ENCODE measurements at regions not wholly inside any gene's neighbourhood (a gene's known extent, or its start where the extent isn't known, plus 50 kb on each side); places are given as distances from the start of the nearest gene placed in this dataset.

DNA sequence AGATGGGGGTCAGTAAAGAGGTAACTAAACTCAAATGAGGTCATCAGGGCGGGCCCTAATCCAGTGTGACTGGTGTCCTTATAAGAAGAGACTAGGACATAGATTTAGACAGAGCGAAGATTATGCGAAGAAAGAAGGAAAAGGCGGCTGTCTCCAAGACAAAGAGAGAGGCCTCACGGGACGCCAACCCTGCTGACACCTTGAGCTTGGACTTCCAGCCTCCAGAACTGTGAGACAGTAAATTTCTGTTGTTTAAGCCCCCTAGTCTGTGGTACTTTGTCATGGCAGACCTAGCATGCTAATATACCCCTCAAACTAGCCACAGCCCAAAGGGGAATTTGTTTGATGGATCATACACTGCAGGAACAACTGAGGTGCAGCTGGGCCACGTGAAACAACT is 183.0 kb downstream of the ABHD5 start:
- TF ChIP-seq, protein P1, sequence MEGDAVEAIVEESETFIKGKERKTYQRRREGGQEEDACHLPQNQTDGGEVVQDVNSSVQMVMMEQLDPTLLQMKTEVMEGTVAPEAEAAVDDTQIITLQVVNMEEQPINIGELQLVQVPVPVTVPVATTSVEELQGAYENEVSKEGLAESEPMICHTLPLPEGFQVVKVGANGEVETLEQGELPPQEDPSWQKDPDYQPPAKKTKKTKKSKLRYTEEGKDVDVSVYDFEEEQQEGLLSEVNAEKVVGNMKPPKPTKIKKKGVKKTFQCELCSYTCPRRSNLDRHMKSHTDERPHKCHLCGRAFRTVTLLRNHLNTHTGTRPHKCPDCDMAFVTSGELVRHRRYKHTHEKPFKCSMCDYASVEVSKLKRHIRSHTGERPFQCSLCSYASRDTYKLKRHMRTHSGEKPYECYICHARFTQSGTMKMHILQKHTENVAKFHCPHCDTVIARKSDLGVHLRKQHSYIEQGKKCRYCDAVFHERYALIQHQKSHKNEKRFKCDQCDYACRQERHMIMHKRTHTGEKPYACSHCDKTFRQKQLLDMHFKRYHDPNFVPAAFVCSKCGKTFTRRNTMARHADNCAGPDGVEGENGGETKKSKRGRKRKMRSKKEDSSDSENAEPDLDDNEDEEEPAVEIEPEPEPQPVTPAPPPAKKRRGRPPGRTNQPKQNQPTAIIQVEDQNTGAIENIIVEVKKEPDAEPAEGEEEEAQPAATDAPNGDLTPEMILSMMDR (IDR thresholded peaks at IDR 0.05), result no peak
- TF ChIP-seq, protein P2, sequence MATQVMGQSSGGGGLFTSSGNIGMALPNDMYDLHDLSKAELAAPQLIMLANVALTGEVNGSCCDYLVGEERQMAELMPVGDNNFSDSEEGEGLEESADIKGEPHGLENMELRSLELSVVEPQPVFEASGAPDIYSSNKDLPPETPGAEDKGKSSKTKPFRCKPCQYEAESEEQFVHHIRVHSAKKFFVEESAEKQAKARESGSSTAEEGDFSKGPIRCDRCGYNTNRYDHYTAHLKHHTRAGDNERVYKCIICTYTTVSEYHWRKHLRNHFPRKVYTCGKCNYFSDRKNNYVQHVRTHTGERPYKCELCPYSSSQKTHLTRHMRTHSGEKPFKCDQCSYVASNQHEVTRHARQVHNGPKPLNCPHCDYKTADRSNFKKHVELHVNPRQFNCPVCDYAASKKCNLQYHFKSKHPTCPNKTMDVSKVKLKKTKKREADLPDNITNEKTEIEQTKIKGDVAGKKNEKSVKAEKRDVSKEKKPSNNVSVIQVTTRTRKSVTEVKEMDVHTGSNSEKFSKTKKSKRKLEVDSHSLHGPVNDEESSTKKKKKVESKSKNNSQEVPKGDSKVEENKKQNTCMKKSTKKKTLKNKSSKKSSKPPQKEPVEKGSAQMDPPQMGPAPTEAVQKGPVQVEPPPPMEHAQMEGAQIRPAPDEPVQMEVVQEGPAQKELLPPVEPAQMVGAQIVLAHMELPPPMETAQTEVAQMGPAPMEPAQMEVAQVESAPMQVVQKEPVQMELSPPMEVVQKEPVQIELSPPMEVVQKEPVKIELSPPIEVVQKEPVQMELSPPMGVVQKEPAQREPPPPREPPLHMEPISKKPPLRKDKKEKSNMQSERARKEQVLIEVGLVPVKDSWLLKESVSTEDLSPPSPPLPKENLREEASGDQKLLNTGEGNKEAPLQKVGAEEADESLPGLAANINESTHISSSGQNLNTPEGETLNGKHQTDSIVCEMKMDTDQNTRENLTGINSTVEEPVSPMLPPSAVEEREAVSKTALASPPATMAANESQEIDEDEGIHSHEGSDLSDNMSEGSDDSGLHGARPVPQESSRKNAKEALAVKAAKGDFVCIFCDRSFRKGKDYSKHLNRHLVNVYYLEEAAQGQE (IDR thresholded peaks at IDR 0.05; ENCODE audit: insufficient read depth in 1 of 2, low read depth in 2 of 2, low read length in 1 of 2), result no peak
- TF ChIP-seq POLR2AphosphoS5 (IDR thresholded peaks at IDR 0.05; ENCODE audit: low read depth, low read length) (no peak), TCF7L2 (IDR thresholded peaks at IDR 0.05; ENCODE audit: low read depth, low read length) (no peak), SIN3A (IDR thresholded peaks at IDR 0.05; ENCODE audit: borderline replicate concordance, insufficient read depth, low read depth, low read length) (no peak)

All from Panc1 (cell line).